HCT116 (cell line): ENCODE measurements at regions not wholly inside any gene's neighbourhood (a gene's known extent, or its start where the extent isn't known, plus 50 kb on each side); places are given as distances from the start of the nearest gene placed in this dataset.

Source experiments
- ATAC-seq: fragments of 200-7000 bp; cut with Tn5 transposase; 2 replicates; pipeline ENCODE4 v1.9.1; 2020; ENCODE audit warnings: mild to moderate bottlenecking, moderate library complexity
- BruUV-seq: library from RNA; stranded (reverse); fragments of 400-500 nt; replicated peaks from 2 replicates; lab custom pipeline; 2021; lab: Mats Ljungman, UMichigan
- CTCF ChIA-PET: fragments of 300-600 bp; sonication (Branson Sonifier 250); formaldehyde crosslinking; loops from one replicate; lab custom pipeline; 2021; ENCODE audit warnings: antibody characterized with exemption; lab: Charles Lee
- POLR2A ChIA-PET: fragments of 300-600, 350-600 bp; sonication (Branson Sonifier 250); formaldehyde crosslinking; loops from one replicate; lab custom pipeline; 2021; ENCODE audit warnings: antibody characterized with exemption; lab: Charles Lee
- RAD21 ChIA-PET, 2 experiments: fragments of 300-600 bp; sonication (Branson Sonifier 250); formaldehyde crosslinking; loops; one replicate each; lab custom pipeline; 2023; ENCODE audit warnings: low total read pairs in 2 of 2; ENCODE audit not compliant: uncharacterized antibody in 2 of 2, unreplicated experiment in 2 of 2, low non-redundant PET in 1 of 2; lab: Charles Lee
- DNase-seq: peaks from one replicate; pipeline ENCODE4 v3.0.0-alpha.2; 2010; ENCODE audit warnings: low read depth, low spot score
- H2AFZ ChIP-seq: fragments of 200-600 bp; shearing (Covaris generic), sonication (generic); 2 replicates; pipeline ENCODE4 v1.6.1; 2017; ENCODE audit warnings: low read depth, mixed run types, mixed read lengths, antibody characterized with exemption, low read length; ENCODE audit not compliant: poor library complexity, severe bottlenecking
- H3K27ac ChIP-seq: 2 replicates; pipeline ENCODE4 v1.5.1; 2012; ENCODE audit warnings: low read depth, low read length
- H3K27me3 ChIP-seq: fragments of 200-600 bp; sonication (generic); 2 replicates; pipeline ENCODE4 v1.6.1; 2016; ENCODE audit warnings: mixed run types, low read length, mixed read lengths; ENCODE audit not compliant: insufficient read depth
- H3K36me3 ChIP-seq, 2 experiments: fragments of 200-500 bp in 1 of 2; fragments of 200-600 bp in 1 of 2; sonication (Bioruptor generic) in 1 of 2; sonication (generic) in 1 of 2; 2 replicates each; pipeline versions ENCODE4 v1.5.1 to v1.6.1; 2014 to 2016; ENCODE audit warnings: low read length in 2 of 2, inconsistent platforms in 1 of 2, mixed read lengths in 1 of 2, mixed run types in 1 of 2; ENCODE audit not compliant: insufficient read depth in 2 of 2, control insufficient read depth in 1 of 2
- H3K4me1 ChIP-seq, 2 experiments: fragments of 200-600 bp in 1 of 2; sonication (generic) in 1 of 2; 2 replicates each; pipeline versions ENCODE4 v1.5.1 to v1.6.1; 2012 to 2017; ENCODE audit warnings: low read length in 2 of 2, inconsistent platforms in 1 of 2, mild to moderate bottlenecking in 1 of 2, mixed read lengths in 1 of 2, mixed run types in 1 of 2, moderate library complexity in 1 of 2; ENCODE audit not compliant: insufficient read depth in 2 of 2, control insufficient read depth in 1 of 2
- H3K4me2 ChIP-seq: fragments of 200-600 bp; sonication (generic); 2 replicates; pipeline ENCODE4 v1.6.1; 2017; ENCODE audit warnings: mixed run types, low read length, mixed read lengths
- H3K4me3 ChIP-seq, 2 experiments: fragments of 200-600 bp in 1 of 2; sonication (generic) in 1 of 2; replicated peaks in 1 of 2; 2 replicates each; pipeline ENCODE4 v1.5.1; 2011 to 2016; ENCODE audit warnings: low read length in 2 of 2, control low read depth in 1 of 2, low read depth in 1 of 2, mild to moderate bottlenecking in 1 of 2, mixed read lengths in 1 of 2, mixed run types in 1 of 2
- H3K79me2 ChIP-seq: fragments of 200-600 bp; sonication (generic); 2 replicates; pipeline ENCODE4 v1.6.1; 2017; ENCODE audit warnings: mild to moderate bottlenecking, mixed run types, low read length, moderate library complexity, mixed read lengths; ENCODE audit not compliant: insufficient read depth
- H3K9ac ChIP-seq: fragments of 200-600 bp; sonication (generic); 2 replicates; pipeline ENCODE4 v1.6.1; 2016; ENCODE audit warnings: low read length, mixed read lengths
- H3K9me2 ChIP-seq: fragments of 200-600 bp; sonication (generic), shearing (Covaris generic); 2 replicates; pipeline ENCODE4 v1.6.1; 2017; ENCODE audit warnings: mixed run types, mild to moderate bottlenecking, moderate library complexity; ENCODE audit not compliant: insufficient read depth
- H3K9me3 ChIP-seq, 2 experiments: fragments of 200-500 bp in 1 of 2; fragments of 200-600 bp in 1 of 2; sonication (Bioruptor generic) in 1 of 2; sonication (generic) in 1 of 2; 2 replicates each; pipeline ENCODE4 v1.6.1; 2014 to 2017; ENCODE audit warnings: low read length in 2 of 2, mixed read lengths in 2 of 2, inconsistent platforms in 1 of 2, low read depth in 1 of 2, mild to moderate bottlenecking in 1 of 2, mixed run types in 1 of 2, moderate library complexity in 1 of 2; ENCODE audit not compliant: control insufficient read depth in 1 of 2, insufficient read depth in 1 of 2
- H4K20me1 ChIP-seq: fragments of 200-600 bp; sonication (generic), shearing (Covaris generic); 2 replicates; pipeline ENCODE4 v1.6.1; 2017; ENCODE audit warnings: mixed run types, mild to moderate bottlenecking, moderate library complexity; ENCODE audit not compliant: insufficient read depth
- ATF3 ChIP-seq: IDR thresholded peaks from 2 replicates; pipeline ENCODE4 v1.6.1; 2012
- CBX3 ChIP-seq: IDR thresholded peaks from 2 replicates; pipeline ENCODE4 v1.6.1; 2012; ENCODE audit warnings: low read depth
- CEBPB ChIP-seq: IDR thresholded peaks from 2 replicates; pipeline ENCODE4 v1.6.1; 2012; ENCODE audit warnings: low read depth
- EGR1 ChIP-seq: IDR thresholded peaks from 2 replicates; pipeline ENCODE4 v1.6.1; 2012; ENCODE audit warnings: low read depth
- EZH2 ChIP-seq: fragments of 200-600 bp; sonication (generic); IDR thresholded peaks from 2 replicates; pipeline ENCODE4 v1.6.1; 2017; ENCODE audit warnings: antibody characterized with exemption, mixed run types
- POLR2A ChIP-seq: IDR thresholded peaks from 2 replicates; pipeline ENCODE4 v1.7.0; 2011; ENCODE audit warnings: borderline replicate concordance; ENCODE audit not compliant: insufficient read depth, insufficient read length; ENCODE audit errors: extremely low read depth
- POLR2AphosphoS5 ChIP-seq: IDR thresholded peaks from 2 replicates; pipeline ENCODE4 v1.6.1; 2011; ENCODE audit warnings: mild to moderate bottlenecking, low read depth, low read length, moderate library complexity
- SIN3A ChIP-seq: IDR thresholded peaks from 2 replicates; pipeline ENCODE4 v1.6.1; 2012; ENCODE audit warnings: low read depth
- SP1 ChIP-seq: IDR thresholded peaks from 2 replicates; pipeline ENCODE4 v1.6.1; 2012; ENCODE audit warnings: low read depth
- ZNF274 ChIP-seq: fragments of 200-500 bp; sonication (Bioruptor generic); IDR thresholded peaks from 2 replicates; pipeline ENCODE4 v1.6.1; 2014; ENCODE audit warnings: mild to moderate bottlenecking, low read depth, low read length, inconsistent platforms
- intact Hi-C: fragments of 100-400 bp; cut with micrococcal nuclease; formaldehyde crosslinking; loops from 2 replicates; pipeline ENCODE4 v1.10.0; 2022

- TF ChIP-seq ZNF274 = no peak
- no peak for TF ChIP-seq POLR2A
- no peak for TF ChIP-seq ATF3
- TF ChIP-seq SP1 = no peak
- no peak for TF ChIP-seq SIN3A
- no peak for TF ChIP-seq EZH2
- no peak for TF ChIP-seq CEBPB
Measured at GRCh38 chr4:184889666-184890335, 64.0 kb upstream of the ACSL1 start (continued).

- Histone ChIP-seq H3K4me2 (no peak overlapping the region), H3K9me3 (no peaks in the 10 kb centered on the region), H3K27ac (no peak overlapping the region), H4K20me1 (no peaks in the 10 kb centered on the region), H2AFZ (no peak overlapping the region), H3K9ac (no peak overlapping the region), H3K4me3 (no peak overlapping the region), H3K4me1 (no peaks in the 10 kb centered on the region), H3K9me2 (no peaks in the 10 kb centered on the region; the same call in 1 of the 2 replicates), H3K36me3 (no peaks in the 10 kb centered on the region), H3K27me3 (no peaks in the 10 kb centered on the region), H3K79me2 (no peaks in the 10 kb centered on the region)
- no peak for TF ChIP-seq POLR2A
- TF ChIP-seq CBX3 = no peak
- no peak for TF ChIP-seq EGR1
- TF ChIP-seq POLR2AphosphoS5 = no peak
- ChIA-PET POLR2A (no interaction called here), CTCF (no interaction called here), RAD21 (no interaction called here)
- intact Hi-C loops = no loop called here
- no peak for DNase-seq
- no peak for ATAC-seq
- no TSS peak for BruUV-seq
Measured at GRCh38 chr4:184890499-184890898, 64.7 kb upstream of the ACSL1 start.
